GM18870 (cell line): ENCODE measurements at regions not wholly inside any gene's neighbourhood (a gene's known extent, or its start where the extent isn't known, plus 50 kb on each side); places are given as distances from the start of the nearest gene placed in this dataset.

Experiments
- ATAC-seq: cut with Tn5 transposase; IDR thresholded peaks from one replicate; pipeline ENCODE4 v1.9.1; 2021; ENCODE audit warnings: moderate library complexity; ENCODE audit not compliant: unreplicated experiment

DNA sequence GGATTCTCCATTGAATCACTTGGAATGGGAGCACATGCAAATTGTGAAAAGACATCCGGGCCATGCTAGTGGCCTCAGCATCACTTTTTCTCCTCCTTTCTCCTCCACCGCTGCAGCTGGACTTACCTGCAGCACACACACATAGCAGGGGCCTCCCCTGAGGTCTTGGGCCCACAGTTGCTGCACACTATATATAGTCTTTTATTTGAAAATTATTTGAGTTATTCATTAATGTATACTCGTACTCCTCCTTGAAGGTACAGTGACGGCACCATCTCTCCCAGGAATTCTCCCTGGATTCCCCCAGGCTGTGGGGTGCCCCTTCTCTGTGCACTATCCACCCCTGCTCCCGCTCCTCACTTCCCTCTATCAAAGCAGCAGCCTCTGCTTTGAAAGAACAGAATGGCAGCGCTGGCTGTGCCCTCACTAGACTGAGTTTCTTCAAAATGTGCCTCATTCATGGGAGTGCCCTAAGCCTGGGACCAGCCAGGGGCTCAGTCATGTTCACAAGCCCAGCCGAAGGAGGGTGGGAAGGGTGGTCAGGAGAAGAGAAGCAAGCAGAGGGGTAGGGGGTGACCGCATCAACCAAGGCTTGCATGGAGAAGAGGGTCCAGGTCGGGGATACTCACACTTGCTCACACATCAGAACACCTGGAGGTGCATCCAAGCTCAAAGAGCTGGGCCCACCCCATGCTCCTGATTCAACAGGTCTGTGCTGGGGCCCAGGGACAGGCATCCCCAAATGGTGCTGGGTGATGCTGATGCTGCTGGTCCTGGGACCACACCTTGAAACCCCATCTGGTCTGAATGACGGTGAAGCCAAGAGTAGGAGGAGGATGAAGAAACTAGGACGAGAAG is 156.2 kb upstream of the ZMIZ1 start:
- ATAC-seq, result no peak

DNA sequence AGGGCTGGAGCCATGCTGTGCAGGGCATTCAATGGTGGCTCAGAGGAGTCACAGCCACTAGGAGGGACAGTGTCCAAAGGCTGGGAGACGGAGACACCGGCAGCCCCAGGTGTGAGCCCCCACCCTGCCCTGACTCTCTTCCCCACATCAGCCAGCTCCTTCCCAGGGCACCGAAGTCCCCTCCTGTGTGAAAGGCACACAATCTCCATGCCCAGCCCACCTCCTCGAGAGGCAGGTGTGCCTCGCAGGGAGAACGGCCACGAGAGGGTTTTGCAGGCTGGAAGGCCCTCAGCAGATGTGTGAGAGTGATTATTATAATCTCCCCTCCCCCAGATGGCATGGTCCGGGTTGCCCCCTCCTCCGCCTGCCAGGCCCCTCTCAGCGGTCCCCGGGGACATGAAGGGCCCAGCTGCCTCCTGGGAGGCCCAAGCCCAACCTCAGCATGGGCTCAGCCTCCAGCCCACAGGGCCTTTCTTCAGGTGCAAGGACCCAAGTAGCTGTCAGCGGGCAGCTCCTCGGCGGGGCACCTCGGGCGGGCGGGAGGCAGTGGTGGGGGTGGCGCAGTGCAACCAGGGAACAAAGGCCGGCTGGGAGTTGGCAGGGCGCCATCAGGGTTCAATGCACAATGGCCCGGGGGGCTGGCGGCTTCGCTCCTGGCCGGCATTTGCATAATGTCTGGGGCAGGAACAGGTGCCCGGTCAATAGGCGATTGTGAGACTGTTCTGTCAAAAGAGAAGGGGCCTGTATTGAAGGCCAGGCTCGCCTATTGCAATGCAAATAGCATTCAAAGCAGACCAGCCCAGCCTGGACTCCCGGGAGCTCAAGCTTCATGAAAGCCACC is 155.3 kb upstream of the ZMIZ1 start:
- no peak for ATAC-seq

DNA sequence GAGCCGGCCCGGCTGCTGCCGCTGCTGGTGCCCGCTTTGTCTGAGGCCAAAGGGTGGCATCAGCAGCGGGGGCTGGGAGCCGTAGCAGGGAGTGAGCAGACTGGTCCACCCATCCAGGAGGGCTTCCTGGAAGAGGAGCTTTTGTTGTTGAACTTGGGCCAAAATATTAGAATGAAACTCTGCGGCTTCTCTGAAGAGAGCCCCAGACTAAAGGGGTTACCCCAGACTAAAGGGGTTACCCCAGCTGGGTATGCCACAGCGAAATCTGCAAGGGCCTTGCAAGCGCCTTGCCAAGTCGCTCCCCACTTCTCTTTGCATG is 154.7 kb upstream of the ZMIZ1 start:
- ATAC-seq, result no peak

DNA sequence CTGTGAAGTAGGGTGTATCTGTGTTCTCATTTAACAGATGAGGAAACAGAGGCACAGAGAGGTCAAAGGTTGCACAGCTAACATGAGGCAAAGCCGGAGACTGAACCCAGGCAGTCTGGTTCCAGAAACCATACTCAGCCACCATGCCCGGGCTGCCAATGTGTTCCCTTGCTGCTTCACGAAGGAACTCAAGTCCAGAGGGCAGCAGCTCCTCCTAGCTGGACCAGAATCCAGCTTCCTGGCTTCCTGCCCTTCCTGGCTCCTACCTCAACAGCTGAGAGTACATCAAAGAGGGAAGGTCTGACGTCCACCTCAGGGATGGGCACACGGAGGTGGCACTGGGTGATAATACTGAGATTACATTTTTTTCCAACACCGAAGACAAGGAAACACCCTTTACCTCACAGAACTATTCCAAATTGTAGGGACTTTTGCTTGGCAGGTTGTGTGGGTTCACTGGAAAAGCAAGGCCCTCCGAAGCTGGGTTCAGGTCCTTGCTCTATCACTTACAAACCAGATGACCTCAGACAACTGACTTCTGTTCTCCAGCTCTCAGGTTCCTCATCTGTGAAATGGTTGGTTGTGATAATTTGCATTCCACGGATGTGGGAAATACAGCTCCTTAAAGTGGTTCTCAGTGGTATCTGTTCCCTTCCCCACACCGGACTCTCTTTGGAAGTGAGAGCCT is 154.1 kb upstream of the ZMIZ1 start:
- ATAC-seq, result no peak

DNA sequence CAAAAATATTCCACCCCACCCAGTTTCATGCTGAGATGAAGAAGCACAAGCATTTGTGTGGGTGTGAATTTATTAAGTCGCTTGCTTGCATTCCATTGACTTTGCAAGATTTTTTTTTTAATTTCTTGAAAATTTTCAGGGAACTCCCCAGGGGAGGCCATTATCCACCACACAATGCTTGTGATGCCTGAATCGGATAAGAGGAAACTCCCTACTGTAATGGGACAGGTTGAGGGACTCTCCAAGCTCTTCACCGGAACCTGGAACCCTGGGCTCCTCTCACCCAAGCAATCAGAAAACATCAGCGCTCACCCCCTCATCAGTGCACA is 153.6 kb upstream of the ZMIZ1 start:
- no peak for ATAC-seq

DNA sequence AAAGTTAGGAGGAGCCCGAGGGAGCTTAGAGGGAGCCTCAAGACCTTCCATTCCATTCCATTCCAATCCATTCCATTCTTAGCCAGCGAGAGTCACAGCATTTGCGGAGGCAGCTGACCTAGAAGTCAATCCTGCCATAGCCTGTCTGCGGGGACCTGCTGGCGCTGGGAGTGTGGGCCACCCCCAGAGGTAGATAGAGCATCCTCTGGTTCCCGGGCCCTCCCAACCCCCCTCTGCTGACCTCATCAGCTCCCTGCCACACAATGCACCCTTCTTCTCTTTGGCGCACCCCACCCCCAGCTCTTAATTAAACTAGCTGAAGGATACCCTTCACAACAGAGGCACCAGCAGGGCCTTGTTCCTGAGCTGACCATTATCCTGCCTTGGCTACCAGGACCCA is 152.5 kb upstream of the ZMIZ1 start:
- ATAC-seq, result no peak

DNA sequence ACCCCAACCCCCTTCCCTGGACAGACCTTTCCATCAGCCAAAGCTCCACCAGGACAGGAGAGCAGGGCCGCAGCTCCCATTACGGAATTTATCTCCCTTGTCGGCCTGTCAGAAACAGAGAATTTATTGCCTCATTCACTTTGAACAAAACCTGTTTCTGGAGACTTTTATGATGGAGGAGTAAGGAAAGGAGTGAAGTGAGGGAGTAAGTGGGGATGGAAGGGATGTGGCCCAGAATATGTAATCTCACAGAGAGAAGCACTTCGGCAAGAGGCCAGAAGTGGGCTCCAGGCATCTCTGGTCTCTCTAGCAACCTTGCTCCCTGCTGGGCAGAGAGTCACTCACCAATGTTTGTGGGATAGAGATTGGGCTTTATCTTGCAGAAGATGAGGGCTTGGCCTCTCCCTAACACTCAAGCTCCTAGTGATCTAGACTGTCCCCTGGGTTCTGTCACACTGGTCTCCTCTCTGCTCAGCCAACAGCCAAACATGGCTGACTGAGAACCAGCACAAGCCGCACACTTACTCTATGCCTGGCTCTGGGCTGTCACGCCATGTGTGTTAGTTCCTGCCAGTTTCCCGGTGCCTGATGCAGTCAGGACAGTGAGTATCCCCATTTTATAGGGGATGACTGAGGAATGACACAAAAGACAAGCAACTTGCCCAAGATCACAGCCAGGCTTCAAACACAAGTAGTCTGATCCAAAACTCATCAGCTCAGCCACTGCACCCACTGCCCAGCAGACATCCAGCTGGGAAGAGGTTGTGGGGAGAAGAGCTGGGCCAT is 149.4 kb upstream of the ZMIZ1 start:
- ATAC-seq, result no peak

DNA sequence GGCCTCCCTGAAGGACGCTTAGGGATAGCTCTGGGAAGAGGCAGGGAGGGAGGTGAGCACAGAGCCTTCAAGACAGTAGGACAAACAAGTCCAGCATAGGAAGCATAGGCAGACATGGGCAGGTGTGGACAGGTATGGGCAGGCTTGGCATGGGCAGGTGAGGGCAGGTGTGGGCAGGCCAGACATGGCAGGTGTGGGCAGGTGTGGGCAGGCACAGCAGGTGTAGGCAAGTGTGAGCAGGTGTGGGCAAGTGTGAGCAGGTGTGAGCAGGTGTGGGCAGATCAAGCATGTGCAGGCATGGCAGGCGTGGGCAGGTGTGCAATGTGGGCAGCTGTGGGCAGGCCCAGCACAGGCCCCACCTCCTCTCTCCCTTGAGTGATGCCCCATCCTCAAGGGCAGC is 148.8 kb upstream of the ZMIZ1 start:
- no peak for ATAC-seq

DNA sequence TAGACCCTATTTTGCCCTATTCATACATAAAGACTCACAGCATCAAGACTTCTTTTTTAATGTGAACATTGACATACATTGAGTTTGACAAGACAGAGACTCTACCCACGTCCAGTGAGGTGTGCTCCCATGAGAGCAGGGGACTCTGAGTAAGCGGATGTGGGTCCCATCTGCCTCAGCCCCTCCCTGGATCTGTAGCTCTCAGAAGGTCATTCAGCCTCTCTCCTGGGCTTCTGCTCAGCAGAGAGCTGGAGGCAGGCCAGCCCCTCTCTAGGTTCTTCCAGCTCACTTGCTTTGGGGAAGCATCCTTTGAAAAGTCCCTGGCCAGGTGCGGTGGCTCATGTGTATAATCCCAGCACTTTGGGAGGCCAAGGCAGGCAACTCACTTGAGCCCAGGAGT is 146.9 kb upstream of the ZMIZ1 start:
- no peak for ATAC-seq

DNA sequence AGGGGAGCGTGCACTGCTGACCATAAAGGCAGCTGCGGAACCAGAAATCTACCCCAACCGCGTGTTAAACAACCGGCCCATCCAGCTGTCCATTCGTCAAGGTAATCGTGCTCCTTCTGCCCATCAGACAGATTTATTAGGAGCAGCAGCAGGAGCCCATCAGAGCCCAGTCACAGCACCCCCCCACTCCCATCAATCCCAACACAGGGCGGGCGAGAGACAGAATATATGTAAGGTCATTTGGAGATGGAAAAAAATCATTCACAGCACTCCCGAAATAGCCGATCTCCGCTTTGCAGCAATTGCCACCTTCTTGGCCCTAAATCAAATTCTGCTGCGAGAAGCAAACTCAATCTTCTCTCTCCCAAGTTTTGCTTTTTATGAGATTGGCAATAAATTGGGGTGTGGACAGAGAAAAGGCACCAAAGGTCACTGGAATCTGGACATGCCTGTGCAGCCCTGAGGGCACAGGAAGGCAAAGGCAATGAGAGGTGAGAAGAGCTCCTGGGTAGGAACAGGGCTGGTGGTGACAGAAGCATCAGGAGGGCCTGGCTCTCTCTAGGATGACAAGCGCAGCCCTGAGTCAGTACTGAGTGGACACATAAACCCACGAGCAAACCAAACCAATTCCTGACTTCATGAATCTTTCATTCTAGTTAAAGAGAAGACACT is 145.0 kb upstream of the ZMIZ1 start:
- ATAC-seq, result no peak

DNA sequence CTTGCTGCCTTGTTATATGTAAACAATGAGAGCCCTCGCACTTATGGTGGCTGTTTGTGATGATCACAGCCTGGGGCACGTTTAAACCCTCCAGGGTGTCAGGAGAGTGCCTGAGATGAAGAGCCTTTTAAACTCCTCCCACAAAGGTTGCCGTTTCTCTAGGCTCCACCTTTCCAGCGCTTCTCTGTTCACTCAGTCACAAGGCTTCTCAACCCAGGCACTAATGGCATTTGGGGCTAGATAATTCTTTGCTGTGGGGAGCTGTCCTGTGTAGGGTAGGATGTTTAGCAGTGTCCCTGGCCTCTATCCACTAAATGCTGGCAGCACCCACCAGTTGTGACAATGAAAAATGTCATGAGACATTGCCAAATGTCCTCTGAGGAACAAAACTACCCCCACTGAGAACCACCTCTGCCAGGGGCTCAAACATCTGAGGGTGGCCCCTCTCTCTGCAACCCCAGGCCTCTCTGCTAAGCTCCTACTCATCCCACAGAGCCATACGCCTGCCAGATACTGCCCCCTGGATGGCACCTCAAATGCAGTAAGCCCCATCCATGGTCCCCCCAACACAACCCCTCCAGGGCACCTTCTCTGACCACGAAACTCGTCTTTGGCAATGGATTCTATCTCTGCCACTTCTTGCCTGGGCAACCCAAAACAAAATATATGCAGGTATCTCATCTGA is 144.3 kb upstream of the ZMIZ1 start:
- no peak for ATAC-seq

DNA sequence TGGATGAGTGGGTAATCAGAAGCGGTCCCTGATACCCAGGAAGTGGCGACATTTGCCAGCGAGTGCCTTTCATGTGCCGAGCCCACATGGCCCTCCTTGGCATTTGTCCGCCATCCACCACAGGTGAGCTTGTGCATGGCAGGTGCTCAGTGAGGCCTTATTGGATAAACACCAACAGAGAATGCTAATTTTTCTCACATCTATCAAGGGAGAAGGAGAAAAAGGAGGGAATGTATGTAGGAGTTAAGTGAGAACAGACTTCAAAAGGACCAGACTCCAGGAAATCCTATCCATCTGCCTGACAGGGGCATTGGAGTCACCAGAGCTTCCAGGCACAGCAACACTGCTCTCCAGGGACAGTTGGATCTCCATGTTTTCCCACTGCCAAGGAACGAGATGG is 143.5 kb upstream of the ZMIZ1 start:
- no peak for ATAC-seq

DNA sequence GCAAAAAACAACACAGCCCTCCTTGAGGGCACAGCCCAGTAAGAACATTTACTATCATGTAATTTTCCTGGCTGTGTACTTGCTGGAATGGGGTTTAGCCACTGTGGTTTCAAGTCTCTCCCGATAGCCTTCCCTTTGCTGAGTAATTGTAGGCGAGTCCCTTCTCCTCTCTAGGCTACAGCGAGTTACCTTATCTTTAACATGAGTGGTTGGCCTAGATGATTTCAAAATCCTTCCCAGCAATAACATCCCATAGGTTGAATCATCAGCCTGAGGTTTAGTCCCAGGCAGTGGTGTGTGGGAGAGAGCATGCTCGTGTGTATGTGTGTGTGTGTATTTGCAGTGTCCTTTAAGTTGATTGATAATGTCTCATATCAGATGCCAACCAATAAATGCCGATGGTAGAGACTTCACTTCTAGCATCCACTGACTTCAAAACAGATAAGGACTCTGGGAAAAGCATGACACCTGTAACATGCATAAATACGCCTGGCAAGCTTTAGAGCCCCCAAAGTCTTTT is 142.9 kb upstream of the ZMIZ1 start:
- ATAC-seq, result no peak

DNA sequence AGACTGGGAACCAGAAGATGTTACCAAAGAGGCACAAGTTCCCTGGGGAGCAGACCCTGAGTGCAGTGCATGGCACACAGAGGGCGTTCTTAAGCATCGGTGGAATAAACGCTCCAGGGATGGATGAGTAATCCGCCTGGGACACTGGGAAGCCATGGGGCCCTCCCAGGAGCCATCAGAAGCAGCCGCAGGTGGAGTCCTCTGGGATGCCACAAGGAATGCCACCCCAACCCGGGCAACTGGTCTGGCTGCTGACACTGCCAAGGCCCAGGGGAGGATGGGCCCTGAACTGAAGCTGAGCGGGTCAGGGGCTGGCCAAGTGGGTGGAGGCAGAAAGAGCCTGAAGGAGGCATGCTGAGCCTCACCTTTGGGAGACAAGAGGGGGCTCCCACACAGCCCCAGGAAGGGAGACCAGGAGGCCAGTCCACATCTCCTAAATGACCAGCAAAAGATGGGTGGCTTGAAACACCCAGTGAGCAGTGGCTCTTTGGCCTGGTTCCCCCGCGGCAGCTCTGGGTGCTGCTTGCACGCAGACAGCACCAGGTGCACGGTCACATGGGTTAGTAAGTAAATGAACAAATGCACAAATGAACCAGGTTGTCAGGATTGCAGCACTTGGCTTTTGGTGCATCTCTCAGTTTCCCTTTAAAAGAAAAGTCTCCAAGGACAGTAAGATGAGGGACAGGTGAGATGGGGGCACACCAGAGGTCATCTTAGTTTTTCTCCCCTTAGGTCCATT is 141.3 kb upstream of the ZMIZ1 start:
- ATAC-seq, result no peak

DNA sequence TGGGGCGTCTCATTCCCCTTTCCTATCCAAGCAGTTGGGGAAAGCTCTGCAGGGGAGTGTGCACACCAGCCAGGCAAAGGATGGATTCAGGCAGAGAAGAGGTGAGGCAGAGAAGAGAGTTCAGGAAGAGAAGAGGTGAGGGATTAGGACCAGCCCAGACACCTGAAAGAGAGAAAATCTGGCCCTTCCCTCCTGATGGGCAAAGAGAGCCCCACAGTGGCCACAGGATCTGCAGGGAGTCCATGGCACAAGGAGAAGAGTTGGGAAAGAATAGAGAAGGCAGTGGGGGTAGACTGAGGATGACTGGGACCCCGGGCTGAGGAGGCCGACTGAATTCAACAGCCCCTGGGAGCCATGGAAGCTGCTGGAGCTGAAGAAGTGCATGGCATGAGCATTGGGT is 140.4 kb upstream of the ZMIZ1 start:
- ATAC-seq, result no peak

DNA sequence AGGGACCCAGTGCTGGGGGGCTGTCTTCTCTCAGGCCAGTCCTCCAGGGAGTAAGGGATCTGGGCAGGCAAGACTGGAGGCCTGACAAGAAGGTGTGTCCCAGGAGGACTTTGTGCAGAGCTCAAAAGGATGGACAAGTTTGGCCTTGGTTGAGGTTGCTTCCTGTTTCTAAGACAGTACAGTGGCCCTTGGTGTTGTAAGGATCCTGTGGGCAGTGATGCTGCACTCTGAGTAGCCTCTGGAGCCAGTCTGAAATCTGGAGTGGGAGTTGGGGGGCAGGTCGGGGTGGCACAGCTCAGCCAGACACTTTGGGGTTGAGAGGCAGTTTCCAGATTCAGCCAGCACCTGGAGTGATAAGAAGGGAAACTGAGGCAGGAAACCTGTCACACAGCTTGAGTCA is 139.2 kb upstream of the ZMIZ1 start:
- no peak for ATAC-seq

DNA sequence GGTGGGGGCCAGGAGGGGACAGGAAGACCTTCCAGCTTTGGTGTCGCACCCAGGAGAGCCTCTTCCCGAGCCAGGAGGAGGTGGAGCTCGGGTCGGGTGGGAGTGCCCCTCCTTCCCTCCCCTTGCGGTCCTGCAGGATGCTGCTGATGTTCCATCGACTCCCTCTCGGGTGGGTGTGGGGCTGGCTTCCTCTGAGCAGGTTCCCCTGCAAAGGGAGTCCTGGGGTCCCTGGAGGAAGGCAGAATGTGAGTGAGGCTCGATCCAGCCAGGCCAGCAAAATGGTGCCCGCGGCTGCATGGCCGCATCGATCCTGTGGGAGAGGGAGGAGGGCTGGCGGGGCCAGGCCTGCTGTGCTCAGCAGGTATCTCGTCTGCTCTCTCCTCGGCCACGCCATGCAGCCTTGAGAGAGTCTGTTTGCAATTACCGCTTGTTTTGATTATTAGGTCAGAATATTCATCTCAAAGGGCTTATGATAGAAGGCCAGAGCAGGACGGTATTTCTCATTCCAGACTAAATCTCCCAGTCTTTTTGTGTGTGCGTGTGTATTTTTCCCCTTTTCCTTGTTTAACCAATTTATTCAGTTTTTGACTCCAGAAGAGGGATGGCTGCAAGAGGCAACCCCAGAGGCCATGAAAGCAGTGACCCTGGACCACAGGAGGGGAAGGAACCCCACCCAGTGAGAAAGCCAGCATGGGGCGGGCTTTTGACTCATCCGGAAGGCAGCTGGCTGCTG is 137.3 kb upstream of the ZMIZ1 start:
- no peak for ATAC-seq

DNA sequence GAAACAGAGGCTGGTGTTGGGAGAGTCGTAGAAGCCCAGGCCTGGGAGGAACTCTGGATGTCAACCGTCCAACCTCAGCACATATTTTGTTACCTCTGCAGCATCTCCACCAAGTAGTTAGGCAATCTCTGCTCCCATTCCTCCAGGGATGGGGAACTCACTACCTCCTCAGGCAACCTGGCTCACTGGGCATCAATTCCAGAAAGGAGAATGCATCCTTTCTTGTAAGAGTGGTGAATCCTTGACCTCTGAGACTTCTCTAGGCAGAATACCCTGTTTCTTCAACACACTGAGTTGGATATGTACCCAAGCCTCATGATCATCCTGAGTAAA is 136.7 kb upstream of the ZMIZ1 start:
- ATAC-seq, result no peak

DNA sequence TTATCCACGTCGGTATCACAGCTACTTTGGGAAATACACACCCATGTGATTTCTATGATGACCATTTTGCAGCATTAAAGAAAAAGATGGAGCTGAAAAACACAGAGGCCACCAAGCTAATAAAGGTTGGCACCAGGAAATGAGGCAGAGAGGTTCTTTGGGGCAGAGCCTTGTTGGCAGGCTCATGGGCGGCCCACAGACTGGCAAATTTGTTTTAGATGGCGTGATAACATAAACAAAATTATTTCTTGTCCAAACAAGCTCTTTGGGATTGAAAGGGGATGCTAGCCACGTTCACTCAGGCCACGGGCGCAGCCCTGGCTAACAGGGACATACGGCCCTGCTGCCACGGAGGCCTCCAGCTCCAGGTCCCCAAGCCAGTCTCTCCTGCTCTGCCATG is 135.9 kb upstream of the ZMIZ1 start:
- ATAC-seq, result no peak
